ENCODE measurements at regions not wholly inside any gene's neighbourhood (a gene's known extent, or its start where the extent isn't known, plus 50 kb on each side); places are given as distances from the start of the nearest gene placed in this dataset.

DNA sequence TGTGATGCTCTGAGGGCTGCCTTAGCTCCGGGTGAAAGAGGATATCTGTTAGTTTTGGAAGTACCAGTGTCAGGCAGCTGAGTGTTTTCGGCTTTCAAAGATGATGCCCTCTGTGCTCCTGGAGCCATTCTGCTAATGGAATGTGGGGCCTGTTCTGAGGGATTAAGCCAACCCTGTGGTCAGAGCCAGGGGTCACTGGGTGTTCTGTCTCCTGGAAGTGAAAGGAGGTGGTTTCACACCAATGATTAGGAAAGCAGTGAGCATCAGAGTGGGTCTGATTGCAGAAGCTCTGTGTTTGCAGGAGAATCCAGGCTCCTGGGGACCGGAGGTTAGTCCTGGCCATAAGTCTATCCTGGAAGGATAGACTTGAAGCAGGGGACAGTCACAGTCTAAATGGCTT is 94.6 kb downstream of the UQCRFS1 start:
- no peak overlapping the region for H3K4me3 ChIP-seq (ENCODE audit: low read depth, low read length)
- TF ChIP-seq, protein P1, sequence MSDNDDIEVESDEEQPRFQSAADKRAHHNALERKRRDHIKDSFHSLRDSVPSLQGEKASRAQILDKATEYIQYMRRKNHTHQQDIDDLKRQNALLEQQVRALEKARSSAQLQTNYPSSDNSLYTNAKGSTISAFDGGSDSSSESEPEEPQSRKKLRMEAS (IDR thresholded peaks at IDR 0.05; ENCODE audit: low read depth, low read length): no peak
- TF ChIP-seq MYC (IDR thresholded peaks at IDR 0.05; ENCODE audit: low read depth, low read length): no peak
- no peak for TF ChIP-seq POLR2A (IDR thresholded peaks at IDR 0.05; ENCODE audit: extremely low read depth, insufficient read length)
- TF ChIP-seq, protein P2, sequence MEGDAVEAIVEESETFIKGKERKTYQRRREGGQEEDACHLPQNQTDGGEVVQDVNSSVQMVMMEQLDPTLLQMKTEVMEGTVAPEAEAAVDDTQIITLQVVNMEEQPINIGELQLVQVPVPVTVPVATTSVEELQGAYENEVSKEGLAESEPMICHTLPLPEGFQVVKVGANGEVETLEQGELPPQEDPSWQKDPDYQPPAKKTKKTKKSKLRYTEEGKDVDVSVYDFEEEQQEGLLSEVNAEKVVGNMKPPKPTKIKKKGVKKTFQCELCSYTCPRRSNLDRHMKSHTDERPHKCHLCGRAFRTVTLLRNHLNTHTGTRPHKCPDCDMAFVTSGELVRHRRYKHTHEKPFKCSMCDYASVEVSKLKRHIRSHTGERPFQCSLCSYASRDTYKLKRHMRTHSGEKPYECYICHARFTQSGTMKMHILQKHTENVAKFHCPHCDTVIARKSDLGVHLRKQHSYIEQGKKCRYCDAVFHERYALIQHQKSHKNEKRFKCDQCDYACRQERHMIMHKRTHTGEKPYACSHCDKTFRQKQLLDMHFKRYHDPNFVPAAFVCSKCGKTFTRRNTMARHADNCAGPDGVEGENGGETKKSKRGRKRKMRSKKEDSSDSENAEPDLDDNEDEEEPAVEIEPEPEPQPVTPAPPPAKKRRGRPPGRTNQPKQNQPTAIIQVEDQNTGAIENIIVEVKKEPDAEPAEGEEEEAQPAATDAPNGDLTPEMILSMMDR (IDR thresholded peaks at IDR 0.05; ENCODE audit: low read depth, low read length): no peak
- no peak for DNase-seq (ENCODE audit: low read depth)

DNA sequence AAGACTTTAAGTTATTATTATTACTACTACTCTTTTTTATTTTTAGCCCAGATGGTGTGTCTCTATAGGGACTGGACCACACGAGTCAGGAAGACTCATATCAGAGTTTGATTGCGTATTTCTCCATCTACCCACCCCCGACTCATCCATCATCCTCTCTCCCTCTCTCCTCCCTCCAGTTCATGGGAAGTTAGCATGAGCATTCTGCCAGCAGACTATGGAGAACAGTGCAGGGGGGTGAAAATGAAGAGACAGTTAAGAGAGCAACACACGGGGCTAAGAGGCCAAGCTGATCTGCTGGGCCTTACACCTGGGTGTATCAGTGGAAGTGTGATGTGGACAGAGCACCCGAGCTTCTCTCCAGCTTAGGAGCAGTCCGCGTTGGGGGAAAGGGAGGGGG is 95.0 kb downstream of the UQCRFS1 start:
- TF ChIP-seq, protein P2 (IDR thresholded peaks at IDR 0.05; ENCODE audit: low read depth, low read length): no peak
- TF ChIP-seq MYC (IDR thresholded peaks at IDR 0.05; ENCODE audit: low read depth, low read length) (no peak), POLR2A (IDR thresholded peaks at IDR 0.05; ENCODE audit: extremely low read depth, insufficient read length) (no peak)
- TF ChIP-seq, protein P1 (IDR thresholded peaks at IDR 0.05; ENCODE audit: low read depth, low read length): no peak
- H3K4me3 ChIP-seq (ENCODE audit: low read depth, low read length): no peak overlapping the region
- DNase-seq (ENCODE audit: low read depth): no peak

DNA sequence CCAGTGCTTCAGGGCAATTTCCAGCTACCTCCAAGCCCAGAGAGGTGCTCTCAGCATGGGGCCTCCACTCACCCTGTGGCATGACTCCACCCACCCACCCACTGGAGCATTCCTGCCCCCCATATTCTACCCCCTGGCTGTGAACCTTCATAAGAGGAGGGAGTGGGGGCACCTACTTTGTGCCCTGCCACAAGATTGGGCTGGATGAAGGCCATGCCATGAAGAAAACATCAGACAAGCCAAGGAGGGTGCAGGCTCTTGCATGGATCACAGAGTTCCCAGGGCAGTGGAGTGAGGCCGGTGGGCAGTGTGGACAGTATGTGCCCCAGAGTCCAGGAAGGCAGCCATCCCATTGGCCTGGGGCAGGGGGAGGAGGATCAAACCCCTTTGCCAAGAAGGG is 97.8 kb downstream of the UQCRFS1 start:
- TF ChIP-seq, protein P2 (IDR thresholded peaks at IDR 0.05; ENCODE audit: low read depth, low read length): no peak
- no peak for TF ChIP-seq POLR2A (IDR thresholded peaks at IDR 0.05; ENCODE audit: extremely low read depth, insufficient read length)
- TF ChIP-seq, protein P1 (IDR thresholded peaks at IDR 0.05; ENCODE audit: low read depth, low read length): no peak
- no peak for TF ChIP-seq MYC (IDR thresholded peaks at IDR 0.05; ENCODE audit: low read depth, low read length)
- no peak overlapping the region for H3K4me3 ChIP-seq (ENCODE audit: low read depth, low read length)
- DNase-seq (ENCODE audit: low read depth): no peak

DNA sequence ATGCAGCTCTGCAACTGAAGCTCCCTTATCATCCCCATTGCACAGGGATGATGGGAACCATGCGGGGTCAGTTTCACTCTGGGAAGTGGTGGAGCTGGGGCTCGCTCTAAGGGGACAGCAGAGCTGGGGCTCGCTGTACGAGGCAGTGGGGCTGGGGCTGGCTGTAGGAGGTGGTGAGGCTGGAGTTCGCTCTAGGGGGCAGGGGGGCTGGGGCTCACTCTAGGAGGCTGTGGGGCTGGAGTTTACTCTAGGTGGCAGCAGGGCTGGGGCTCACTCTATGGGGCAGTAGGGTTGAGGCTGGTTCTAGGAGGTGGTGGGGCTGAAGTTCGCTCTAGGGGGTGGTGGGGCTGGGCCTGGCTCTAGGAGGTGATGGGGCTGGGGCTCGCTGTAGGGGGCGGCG is 99.1 kb downstream of the UQCRFS1 start:
- TF ChIP-seq MYC (IDR thresholded peaks at IDR 0.05; ENCODE audit: low read depth, low read length) (no peak), POLR2A (IDR thresholded peaks at IDR 0.05; ENCODE audit: extremely low read depth, insufficient read length) (no peak)
- TF ChIP-seq, protein P2 (IDR thresholded peaks at IDR 0.05; ENCODE audit: low read depth, low read length): no peak
- TF ChIP-seq, protein P1 (IDR thresholded peaks at IDR 0.05; ENCODE audit: low read depth, low read length): no peak
- no peak for DNase-seq (ENCODE audit: low read depth)

DNA sequence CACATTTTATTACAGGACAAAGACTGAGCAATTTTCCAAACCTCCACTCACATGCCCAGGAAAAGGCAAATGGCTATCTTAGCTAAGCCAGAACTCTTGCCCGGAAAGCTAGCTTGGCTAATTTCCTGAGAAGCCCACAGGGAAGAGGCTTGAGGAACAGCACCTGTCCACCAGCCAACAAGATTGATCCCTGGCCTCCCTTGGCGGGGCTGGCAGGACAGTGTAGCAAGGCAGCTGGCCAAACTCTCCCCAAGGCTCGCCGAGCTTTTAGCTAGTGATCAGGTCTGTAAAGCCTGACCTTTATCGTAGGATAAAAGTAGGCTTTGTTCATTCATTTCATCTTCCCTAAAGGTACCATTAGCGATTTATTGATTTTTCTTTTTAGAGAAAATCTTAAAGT is 101.4 kb downstream of the UQCRFS1 start:
- TF ChIP-seq POLR2A (IDR thresholded peaks at IDR 0.05; ENCODE audit: extremely low read depth, insufficient read length) (no peak), MYC (IDR thresholded peaks at IDR 0.05; ENCODE audit: low read depth, low read length) (no peak)
- TF ChIP-seq, protein P1 (IDR thresholded peaks at IDR 0.05; ENCODE audit: low read depth, low read length): no peak
- TF ChIP-seq, protein P2 (IDR thresholded peaks at IDR 0.05; ENCODE audit: low read depth, low read length): no peak
- DNase-seq (ENCODE audit: low read depth): no peak
- H3K4me3 ChIP-seq (ENCODE audit: low read depth, low read length): no peak overlapping the region

More for the DNA sequence above, 99.1 kb downstream of the UQCRFS1 start:
- H3K4me3 ChIP-seq (ENCODE audit: low read depth, low read length): no peak overlapping the region

DNA sequence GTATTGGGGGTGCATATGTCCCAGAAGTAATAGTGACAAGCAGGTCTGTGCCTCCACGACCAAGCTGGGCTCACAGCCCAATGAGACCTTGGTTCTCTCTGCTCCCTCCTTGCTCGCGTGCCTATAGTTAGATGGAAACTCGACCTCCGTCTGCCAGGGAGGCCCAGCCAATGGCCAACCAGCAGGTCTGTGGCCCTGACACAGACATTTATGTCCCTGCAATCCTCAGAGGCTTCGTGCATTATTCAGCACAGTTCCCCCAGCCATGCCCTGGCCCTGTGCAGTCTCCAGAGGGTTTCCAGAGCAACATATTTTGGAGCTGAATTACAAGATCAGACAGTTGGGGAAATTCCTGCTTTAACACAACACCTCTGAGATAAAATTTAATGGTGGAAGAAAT is 105.1 kb downstream of the UQCRFS1 start:
- TF ChIP-seq, protein P2 (IDR thresholded peaks at IDR 0.05; ENCODE audit: low read depth, low read length): no peak
- TF ChIP-seq MYC (IDR thresholded peaks at IDR 0.05; ENCODE audit: low read depth, low read length) (no peak), POLR2A (IDR thresholded peaks at IDR 0.05; ENCODE audit: extremely low read depth, insufficient read length) (no peak)
- TF ChIP-seq, protein P1 (IDR thresholded peaks at IDR 0.05; ENCODE audit: low read depth, low read length): no peak
- no peak overlapping the region for H3K4me3 ChIP-seq (ENCODE audit: low read depth, low read length)
- DNase-seq (ENCODE audit: low read depth): no peak
